Stimulated activated naive CD8-positive, alpha-beta T cell treated with anti-CD3 and anti-CD28 coated beads, Interleukin-15, Interleukin-2, amounts not matched to agents 100 U/mL and 50 U/mL, for 24 hours (primary cell): ENCODE measurements at regions not wholly inside any gene's neighbourhood (a gene's known extent, or its start where the extent isn't known, plus 50 kb on each side); places are given as distances from the start of the nearest gene placed in this dataset.
A peak's percentile ranks its signal among the peaks of the same experiment; 100 is the strongest.
"Not testable (repeated sequence)": the region's sequence is repeated elsewhere in the genome, so short reads cannot be mapped to it uniquely, and the experiment has no call there.

Experiments
- ATAC-seq: fragments of 150-1000 bp; cut with Tn5 transposase; one replicate; pipeline ENCODE4 v1.10.0; 2021
- DNase-seq: peaks from one replicate; pipeline ENCODE4 v3.0.0; 2021

- ATAC-seq: no peak
- peak; percentile 2 for DNase-seq
Observed at GRCh38 chrY:12359867-12360266, 341.2 kb upstream of the USP9Y start.

- ATAC-seq: no peak
- DNase-seq: no peak
Observed at GRCh38 chrY:12360496-12360895, 340.5 kb upstream of the USP9Y start.

GRCh38 chrY:12365311-12365910, 335.6 kb upstream of the USP9Y start:
- DNase-seq (no peak), ATAC-seq (no peak)

GRCh38 chrY:12374588-12374987, 326.4 kb upstream of the USP9Y start:
- not testable (repeated sequence) for DNase-seq, ATAC-seq

- ATAC-seq, DNase-seq: not testable (repeated sequence)
Observed at GRCh38 chrY:12391655-12392559, 309.1 kb upstream of the USP9Y start.

GRCh38 chrY:12393190-12393589, 307.8 kb upstream of the USP9Y start:
- ATAC-seq: no peak

GRCh38 chrY:12395381-12396120, 305.5 kb upstream of the USP9Y start:
- DNase-seq, ATAC-seq: not testable (repeated sequence)

More at GRCh38 chrY:12393190-12393589, 307.8 kb upstream of the USP9Y start:
- DNase-seq: no peak

- ATAC-seq (no peak), DNase-seq (no peak)
Observed at GRCh38 chrY:12403916-12404315, 297.1 kb upstream of the USP9Y start.

GRCh38 chrY:12408236-12408635, 292.8 kb upstream of the USP9Y start:
- ATAC-seq (no peak), DNase-seq (no peak)

- no peak for ATAC-seq
- no peak for DNase-seq
Observed at GRCh38 chrY:12410696-12411095, 290.3 kb upstream of the USP9Y start.

- peak; percentile 20 for DNase-seq
- no peak for ATAC-seq
Observed at GRCh38 chrY:12421072-12421787, 279.8 kb upstream of the USP9Y start.

GRCh38 chrY:12421788-12422124, 279.3 kb upstream of the USP9Y start:
- ATAC-seq: no peak
- no peak for DNase-seq

GRCh38 chrY:12422536-12422935, 278.5 kb upstream of the USP9Y start:
- DNase-seq: no peak
- no peak for ATAC-seq

GRCh38 chrY:12423416-12424252, 277.4 kb upstream of the USP9Y start:
- ATAC-seq (peak; percentile 43), DNase-seq (peak; percentile 5)

- no peak for ATAC-seq
Observed at GRCh38 chrY:12425506-12425905, 275.5 kb upstream of the USP9Y start.

GRCh38 chrY:12427361-12427760, 273.7 kb upstream of the USP9Y start:
- DNase-seq (no peak), ATAC-seq (no peak)

More at GRCh38 chrY:12425506-12425905, 275.5 kb upstream of the USP9Y start:
- no peak for DNase-seq

- ATAC-seq (no peak), DNase-seq (no peak)
Observed at GRCh38 chrY:12431546-12431945, 269.5 kb upstream of the USP9Y start.

- not testable (repeated sequence) for DNase-seq, ATAC-seq
Observed at GRCh38 chrY:12438823-12439222, 262.2 kb upstream of the USP9Y start.

GRCh38 chrY:12444200-12444599, 256.8 kb upstream of the USP9Y start:
- ATAC-seq (no peak), DNase-seq (no peak)

- ATAC-seq, DNase-seq: not testable (repeated sequence)
Observed at GRCh38 chrY:12446486-12447265, 254.4 kb upstream of the USP9Y start.
